ENCODE measurements at regions not wholly inside any gene's neighbourhood (a gene's known extent, or its start where the extent isn't known, plus 50 kb on each side); places are given as distances from the start of the nearest gene placed in this dataset.

GRCh38 chrX:42941671-42942070 is 163.7 kb upstream of the PPP1R2C start:
- 100% methylated on average over 1 of the region's 2 CpGs for WGBS (ENCODE audit: insufficient coverage)
- H3K79me2 ChIP-seq (ENCODE audit: insufficient read depth, low read length): no peaks in the 10 kb centered on the region
- Mint-ChIP-seq H3K36me3 (no peaks in the 10 kb centered on the region), H3K27ac (no peak overlapping the region), H3K4me1 (peaks cover 10% of the 10 kb centered on the region), H3K9me3 (peaks cover 0 to 6% (median 2%) of the 10 kb centered on the region in 7 donors), H3K27me3 (ENCODE audit: low read depth in 3 of 3) (peaks cover 0 to 2% (median 1%) of the 10 kb centered on the region in 3 donors), H3K4me3 (no peak overlapping the region)
- DNase-seq: no peak
- TF ChIP-seq CTCF (IDR thresholded peaks at IDR 0.05): no peak
- intact Hi-C loops (cut with micrococcal nuclease): no loop called here
- H3K9me3 ChIP-seq (replicated peaks in 1 of 2; ENCODE audit: control insufficient read depth in 1 of 2, insufficient read depth in 1 of 2, low read length in 2 of 2): no peaks in the 10 kb centered on the region
- H3K36me3 ChIP-seq (replicated peaks in 1 of 2; ENCODE audit: control insufficient read depth in 1 of 2, insufficient read depth in 2 of 2, low read length in 2 of 2): no peaks in the 10 kb centered on the region
- no peak overlapping the region for H3K4me3 ChIP-seq (replicated peaks in 1 of 3; ENCODE audit: low read depth in 2 of 3, low read length in 3 of 3)
- no peak overlapping the region for H3K4me2 ChIP-seq (replicated peaks; ENCODE audit: extremely low read depth, low read length, poor library complexity, severe bottlenecking)
- no peak overlapping the region for H3K27ac ChIP-seq (ENCODE audit: low read depth in 1 of 2, low read length in 2 of 2)
- H4K20me1 ChIP-seq (ENCODE audit: insufficient read depth, low read length): no peaks in the 10 kb centered on the region
- no peak overlapping the region for H3K9ac ChIP-seq (ENCODE audit: insufficient read depth, low read length, poor library complexity, severe bottlenecking)
- H3K27me3 ChIP-seq (ENCODE audit: control insufficient read depth in 2 of 2, insufficient read depth in 2 of 2, low read length in 2 of 2): no peaks in the 10 kb centered on the region
- H2AFZ ChIP-seq (ENCODE audit: insufficient read depth, low read depth, low read length, poor library complexity, severe bottlenecking): no peak overlapping the region
- no peaks in the 10 kb centered on the region for H3K4me1 ChIP-seq (ENCODE audit: control insufficient read depth in 1 of 2, insufficient read depth in 2 of 2, low read length in 2 of 2)

GRCh38 chrX:42943051-42943974 is 165.3 kb upstream of the PPP1R2C start:
- H3K4me1 Mint-ChIP-seq: peaks cover 10% of the 10 kb centered on the region
- Histone ChIP-seq H3K27ac (ENCODE audit: low read depth in 1 of 2, low read length in 2 of 2) (no peak overlapping the region), H3K4me3 (replicated peaks in 1 of 3; ENCODE audit: low read depth in 2 of 3, low read length in 3 of 3) (no peak overlapping the region), H4K20me1 (ENCODE audit: insufficient read depth, low read length) (no peaks in the 10 kb centered on the region), H2AFZ (ENCODE audit: insufficient read depth, low read depth, low read length, poor library complexity, severe bottlenecking) (no peak overlapping the region), H3K4me2 (replicated peaks; ENCODE audit: extremely low read depth, low read length, poor library complexity, severe bottlenecking) (no peak overlapping the region), H3K27me3 (ENCODE audit: control insufficient read depth in 2 of 2, insufficient read depth in 2 of 2, low read length in 2 of 2) (no peaks in the 10 kb centered on the region), H3K4me1 (ENCODE audit: control insufficient read depth in 1 of 2, insufficient read depth in 2 of 2, low read length in 2 of 2) (no peaks in the 10 kb centered on the region), H3K9me3 (replicated peaks in 1 of 2; ENCODE audit: control insufficient read depth in 1 of 2, insufficient read depth in 1 of 2, low read length in 2 of 2) (no peaks in the 10 kb centered on the region), H3K79me2 (ENCODE audit: insufficient read depth, low read length) (no peaks in the 10 kb centered on the region), H3K36me3 (replicated peaks in 1 of 2; ENCODE audit: control insufficient read depth in 1 of 2, insufficient read depth in 2 of 2, low read length in 2 of 2) (no peaks in the 10 kb centered on the region), H3K9ac (ENCODE audit: insufficient read depth, low read length, poor library complexity, severe bottlenecking) (no peak overlapping the region)
- peaks cover 0 to 5% (median 2%) of the 10 kb centered on the region in 7 donors for H3K9me3 Mint-ChIP-seq
- peaks cover 0 to 2% (median under 1%) of the 10 kb centered on the region in 3 donors for H3K27me3 Mint-ChIP-seq (ENCODE audit: low read depth in 3 of 3)
- H3K36me3 Mint-ChIP-seq: no peaks in the 10 kb centered on the region
- 0% methylated on average over 2 of the region's 6 CpGs for WGBS (ENCODE audit: insufficient coverage)
- no peak for DNase-seq
- intact Hi-C loops (cut with micrococcal nuclease): no loop called here
- TF ChIP-seq CTCF (IDR thresholded peaks at IDR 0.05): no peak
- H3K4me3 Mint-ChIP-seq: no peak overlapping the region
- H3K27ac Mint-ChIP-seq: peak overlapping the region in 1 of 7 donors; percentile 37
